GM10266 (cell line): ENCODE measurements at regions not wholly inside any gene's neighbourhood (a gene's known extent, or its start where the extent isn't known, plus 50 kb on each side); places are given as distances from the start of the nearest gene placed in this dataset.

ENCODE experiments used
- DNase-seq: peaks from one replicate; pipeline ENCODE4 v3.0.0; 2012; ENCODE audit errors: extremely low spot score
- CTCF ChIP-seq: IDR thresholded peaks from 2 replicates; pipeline ENCODE4 v1.5.1; 2012; ENCODE audit warnings: mild to moderate bottlenecking, low read depth; ENCODE audit not compliant: control insufficient read depth, insufficient read depth; ENCODE audit errors: missing control alignments

- TF ChIP-seq CTCF = no peak
- DNase-seq = no peak
Measured at GRCh38 chr7:51645255-51645654, 328.6 kb upstream of the COBL start.

GRCh38 chr7:51644216-51644615 is 327.6 kb upstream of the COBL start:
- no peak for TF ChIP-seq CTCF
- no peak for DNase-seq

GRCh38 chr7:51640841-51641240 is 324.2 kb upstream of the COBL start:
- DNase-seq = no peak
- TF ChIP-seq CTCF = no peak

GRCh38 chr7:51639661-51640334 is 323.2 kb upstream of the COBL start:
- DNase-seq = no peak
- TF ChIP-seq CTCF = no peak

GRCh38 chr7:51636503-51636902 is 319.9 kb upstream of the COBL start:
- DNase-seq = no peak
- TF ChIP-seq CTCF = no peak

- no peak for TF ChIP-seq CTCF
- DNase-seq = no peak
Measured at GRCh38 chr7:51635775-51636174, 319.2 kb upstream of the COBL start.

GRCh38 chr7:51634538-51634937 is 317.9 kb upstream of the COBL start:
- TF ChIP-seq CTCF = no peak
- no peak for DNase-seq
